Uterus (tissue), 2 donors: ENCODE measurements at regions not wholly inside any gene's neighbourhood (a gene's known extent, or its start where the extent isn't known, plus 50 kb on each side); places are given as distances from the start of the nearest gene placed in this dataset.

Experiments used
- CTCF ChIP-seq, 4 experiments: fragments of 200-600 bp in 2 of 4; fragments of 450-650 bp in 2 of 4; sonication (generic) in 2 of 4; IDR thresholded peaks; one replicate each; pipeline ENCODE4 v1.5.1; 2016 to 2019; ENCODE audit warnings: antibody characterized with exemption in 4 of 4, mild to moderate bottlenecking in 2 of 4, moderate library complexity in 1 of 4
- POLR2A ChIP-seq, 2 donors: fragments of 450-650 bp; IDR thresholded peaks; one replicate each; pipeline ENCODE4 v1.6.1; 2016; ENCODE audit warnings: antibody characterized with exemption in 2 of 2, mild to moderate bottlenecking in 1 of 2, moderate library complexity in 1 of 2

DNA sequence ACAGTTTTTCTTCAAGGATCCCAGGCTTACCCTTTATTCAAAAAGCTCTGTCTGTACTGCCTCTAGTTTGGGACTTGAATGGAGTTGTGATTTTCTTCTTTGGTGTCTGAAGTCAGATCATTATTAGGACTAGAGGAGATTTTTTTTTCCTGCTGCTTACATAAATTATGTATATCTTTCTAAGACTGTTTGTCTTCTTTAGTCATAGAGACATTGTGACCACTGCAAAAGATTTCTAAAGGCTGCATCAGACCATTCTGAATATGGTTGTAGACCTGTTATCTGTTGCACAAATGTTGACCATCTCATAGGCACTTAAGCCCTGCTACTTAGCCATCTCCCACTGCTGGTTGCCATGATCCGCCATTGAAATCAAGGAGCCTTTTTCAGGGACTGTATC, 238.5 kb upstream of the SMARCA2 start:
- no peak for TF ChIP-seq CTCF (IDR thresholded peaks at IDR 0.05)
- no peak for TF ChIP-seq POLR2A (IDR thresholded peaks at IDR 0.05)
